Activated CD8-positive, alpha-beta T cell treated with anti-CD3 and anti-CD28 coated beads for 36 hours (primary cell): ENCODE measurements at regions not wholly inside any gene's neighbourhood (a gene's known extent, or its start where the extent isn't known, plus 50 kb on each side); places are given as distances from the start of the nearest gene placed in this dataset.
"Not testable (repeated sequence)": the region's sequence is repeated elsewhere in the genome, so short reads cannot be mapped to it uniquely, and the experiment has no call there.

Source experiments
- ATAC-seq: fragments of 200-7000 bp; cut with Tn5 transposase; one replicate; pipeline ENCODE4 v1.10.0; 2021; ENCODE audit warnings: mild to moderate bottlenecking, moderate library complexity
- CTCF ChIA-PET: fragments of 350-600 bp; sonication (Branson Sonifier 250); formaldehyde crosslinking; loops from one replicate; lab custom pipeline; 2021; ENCODE audit warnings: antibody characterized with exemption; lab: Charles Lee
- POLR2A ChIA-PET: fragments of 350-600 bp; sonication (Branson Sonifier 250); formaldehyde crosslinking; loops from one replicate; lab custom pipeline; 2021; ENCODE audit warnings: antibody characterized with exemption; lab: Charles Lee
- DNase-seq: peaks from one replicate; pipeline ENCODE4 v3.0.0-alpha.2; 2020
- H3K27ac Mint-ChIP-seq: one replicate; pipeline ENCODE4 v1.8.0; 2021; ENCODE audit warnings: mild to moderate bottlenecking, mixed read lengths
- H3K27me3 Mint-ChIP-seq: one replicate; pipeline ENCODE4 v1.8.0; 2021; ENCODE audit warnings: mixed read lengths
- H3K36me3 Mint-ChIP-seq: one replicate; pipeline ENCODE4 v1.8.0; 2021; ENCODE audit warnings: low read depth, mixed read lengths
- H3K4me1 Mint-ChIP-seq: one replicate; pipeline ENCODE4 v1.8.0; 2021; ENCODE audit warnings: low read depth, mixed read lengths
- H3K4me3 Mint-ChIP-seq: one replicate; pipeline ENCODE4 v1.8.0; 2021; ENCODE audit warnings: mild to moderate bottlenecking, moderate library complexity, mixed read lengths
- H3K9me3 Mint-ChIP-seq: one replicate; pipeline ENCODE4 v1.8.0; 2021; ENCODE audit warnings: mixed read lengths
- CTCF ChIP-seq: fragments of 200-600 bp; IDR thresholded peaks from one replicate; pipeline ENCODE4 v1.8.0; 2022; ENCODE audit warnings: antibody characterized with exemption, mild to moderate bottlenecking
- intact Hi-C: fragments of 100-400 bp; cut with micrococcal nuclease; formaldehyde crosslinking; loops from one replicate; pipeline ENCODE4 v1.10.0; 2022

DNA sequence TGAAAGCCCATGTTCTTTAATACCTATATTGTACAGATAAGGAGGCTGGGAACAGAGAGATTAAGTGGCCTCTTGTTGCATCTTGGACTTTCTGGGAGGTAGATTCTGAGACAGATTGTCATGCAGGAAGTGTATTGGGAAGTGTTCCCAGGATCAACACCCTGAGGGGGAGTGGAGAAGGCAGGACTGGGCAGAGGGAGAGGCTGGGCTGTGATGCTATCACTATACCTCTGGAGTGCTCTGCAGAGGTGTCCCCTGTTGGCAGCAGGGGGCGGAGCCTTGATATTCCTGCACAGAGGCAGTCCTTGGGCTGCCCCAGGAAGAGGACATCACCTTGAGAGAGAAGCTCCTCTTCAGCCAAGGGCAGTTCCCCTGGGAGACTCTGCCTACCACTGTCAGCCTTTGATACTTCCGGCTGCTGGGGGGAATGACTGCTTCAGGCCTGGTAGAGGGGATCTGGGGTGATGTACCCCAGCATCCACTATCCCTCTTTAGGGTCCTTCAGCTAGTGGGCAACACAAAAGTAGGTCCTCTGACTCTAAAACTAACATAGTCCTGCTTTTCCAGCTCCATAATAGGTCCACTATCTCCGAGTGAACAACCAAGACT is 97.4 kb upstream of the RNU6-1 start:
- CTCF ChIA-PET: interaction anchor here (0.8 kb wide), 1 partner anchor 74 kb away, joined by 4 read pairs; no protein-coding TSS in a partner anchor

GRCh38 chr15:67939179-67939578 is 99.3 kb upstream of the RNU6-1 start:
- H3K9me3 Mint-ChIP-seq, H3K4me3 Mint-ChIP-seq, H3K4me1 Mint-ChIP-seq, H3K27me3 Mint-ChIP-seq, ATAC-seq, H3K27ac Mint-ChIP-seq, CTCF ChIA-PET, POLR2A ChIA-PET, H3K36me3 Mint-ChIP-seq, intact Hi-C loops, DNase-seq: not testable (repeated sequence)

More for the DNA sequence above, 97.4 kb upstream of the RNU6-1 start:
- Mint-ChIP-seq H3K36me3 (no peaks in the 10 kb centered on the region), H3K9me3 (no peaks in the 10 kb centered on the region), H3K27ac (no peak overlapping the region), H3K4me3 (no peak overlapping the region), H3K4me1 (no peaks in the 10 kb centered on the region), H3K27me3 (peaks cover 3% of the 10 kb centered on the region)
- TF ChIP-seq CTCF: no peak
- intact Hi-C loops: no loop called here
- DNase-seq (no peak), ATAC-seq (no peak)
- POLR2A ChIA-PET: no interaction called here

GRCh38 chr15:67939588-67940323 is 99.9 kb upstream of the RNU6-1 start:
- DNase-seq, H3K9me3 Mint-ChIP-seq, CTCF ChIA-PET, H3K36me3 Mint-ChIP-seq, intact Hi-C loops, ATAC-seq, H3K27ac Mint-ChIP-seq, H3K4me3 Mint-ChIP-seq, H3K27me3 Mint-ChIP-seq, H3K4me1 Mint-ChIP-seq: not testable (repeated sequence)
- POLR2A ChIA-PET: interaction anchor here (0.7 to 0.8 kb wide), 2 partner anchors 128 to 1979 kb away, joined by 3 read pairs; no protein-coding TSS in a partner anchor

- CTCF ChIA-PET: no interaction called here
Measured at GRCh38 chr15:67940324-67940719, 100.5 kb upstream of the RNU6-1 start.

GRCh38 chr15:67941648-67942310 is 101.9 kb upstream of the RNU6-1 start:
- CTCF ChIA-PET: interaction anchor here (0.5 kb wide), 1 partner anchor 145 kb away, joined by 3 read pairs; no protein-coding TSS in a partner anchor

More at GRCh38 chr15:67940324-67940719, 100.5 kb upstream of the RNU6-1 start:
- H3K27me3 Mint-ChIP-seq: peaks cover 3% of the 10 kb centered on the region
- peaks cover 2% of the 10 kb centered on the region for H3K4me1 Mint-ChIP-seq
- H3K27ac Mint-ChIP-seq: no peak overlapping the region
- no peak for ATAC-seq
- intact Hi-C loops: no loop called here
- H3K9me3 Mint-ChIP-seq: no peaks in the 10 kb centered on the region
- no peak overlapping the region for H3K4me3 Mint-ChIP-seq
- DNase-seq: no peak
- no peaks in the 10 kb centered on the region for H3K36me3 Mint-ChIP-seq
- POLR2A ChIA-PET: interaction anchor here (0.7 to 0.8 kb wide), 2 partner anchors 127 to 1979 kb away, joined by 3 read pairs; no protein-coding TSS in a partner anchor
- no peak for TF ChIP-seq CTCF

More at GRCh38 chr15:67941648-67942310, 101.9 kb upstream of the RNU6-1 start:
- Mint-ChIP-seq H3K4me1 (peaks cover 11% of the 10 kb centered on the region), H3K27ac (no peak overlapping the region), H3K9me3 (no peaks in the 10 kb centered on the region), H3K4me3 (no peak overlapping the region), H3K27me3 (peaks cover 3% of the 10 kb centered on the region), H3K36me3 (no peaks in the 10 kb centered on the region)
- DNase-seq (no peak), ATAC-seq (no peak)
- intact Hi-C loops: no loop called here
- no peak for TF ChIP-seq CTCF
- POLR2A ChIA-PET: no interaction called here
